Uterus (tissue), 3 donors: ENCODE measurements at regions not wholly inside any gene's neighbourhood (a gene's known extent, or its start where the extent isn't known, plus 50 kb on each side); places are given as distances from the start of the nearest gene placed in this dataset.

Source experiments
- DNase-seq, 2 donors: peaks; one replicate each; pipeline ENCODE4 v3.0.0-alpha.2; 2019 to 2020
- H3K27ac ChIP-seq, 2 donors: fragments of 200-600 bp; sonication (generic); 1 replicate in 1 of 2; 2 replicates in 1 of 2; pipeline ENCODE4 v1.5.1; 2016 to 2018
- H3K27me3 ChIP-seq, 2 donors: fragments of 200-600 bp; sonication (generic); one replicate each; pipeline ENCODE4 v1.5.1; 2018 to 2019; ENCODE audit warnings: control low read depth in 1 of 2
- H3K36me3 ChIP-seq, 2 donors: fragments of 200-600 bp; sonication (generic); one replicate each; pipeline ENCODE4 v1.5.1; 2019; ENCODE audit warnings: control low read depth in 1 of 2
- H3K4me1 ChIP-seq, 2 donors: fragments of 200-600 bp; sonication (generic); one replicate each; pipeline ENCODE4 v1.5.1; 2018 to 2019; ENCODE audit warnings: control low read depth in 1 of 2
- H3K4me3 ChIP-seq, 2 donors: fragments of 200-600 bp; sonication (generic); 1 replicate in 1 of 2; 2 replicates in 1 of 2; pipeline ENCODE4 v1.5.1; 2018 to 2019; ENCODE audit warnings: mild to moderate bottlenecking in 1 of 2
- H3K9me3 ChIP-seq, 2 donors: fragments of 200-600 bp; sonication (generic); one replicate each; pipeline ENCODE4 v1.5.1; 2019; ENCODE audit warnings: control low read depth in 1 of 2
- CTCF ChIP-seq, 4 experiments: fragments of 200-600 bp in 2 of 4; fragments of 450-650 bp in 2 of 4; sonication (generic) in 2 of 4; IDR thresholded peaks; one replicate each; pipeline ENCODE4 v1.5.1; 2016 to 2019; ENCODE audit warnings: antibody characterized with exemption in 4 of 4, mild to moderate bottlenecking in 2 of 4, moderate library complexity in 1 of 4
- POLR2A ChIP-seq, 2 donors: fragments of 450-650 bp; IDR thresholded peaks; one replicate each; pipeline ENCODE4 v1.6.1; 2016; ENCODE audit warnings: antibody characterized with exemption in 2 of 2, mild to moderate bottlenecking in 1 of 2, moderate library complexity in 1 of 2
- intact Hi-C: fragments of 100-400 bp; cut with DNase I; formaldehyde crosslinking; loops from one replicate; pipeline ENCODE4 v1.15.1; 2023; ENCODE audit warnings: low total_unique reads
- donor health status: DM: yes; HTN: yes; CAD: no.

- H3K36me3 ChIP-seq = no peaks in the 10 kb centered on the region
- H3K9me3 ChIP-seq = no peaks in the 10 kb centered on the region
- H3K4me1 ChIP-seq = no peaks in the 10 kb centered on the region
- TF ChIP-seq POLR2A (IDR thresholded peaks at IDR 0.05) (no peak), CTCF (IDR thresholded peaks at IDR 0.05) (no peak)
- intact Hi-C loops = no loop called here
- no peak overlapping the region for H3K4me3 ChIP-seq
- H3K27me3 ChIP-seq = no peaks in the 10 kb centered on the region
- no peak for DNase-seq
- H3K27ac ChIP-seq = no peak overlapping the region
These were observed 111.1 kb upstream of the ELL2 start for GRCh38 chr5:96072791-96073165.

GRCh38 chr5:96072138-96072790 lies 110.6 kb upstream of the ELL2 start:
- H3K9me3 ChIP-seq = no peaks in the 10 kb centered on the region
- H3K36me3 ChIP-seq = no peaks in the 10 kb centered on the region
- TF ChIP-seq CTCF (IDR thresholded peaks at IDR 0.05) (no peak), POLR2A (IDR thresholded peaks at IDR 0.05) (no peak)
- no peak overlapping the region for H3K27ac ChIP-seq
- DNase-seq = no peak
- H3K27me3 ChIP-seq = no peaks in the 10 kb centered on the region
- H3K4me1 ChIP-seq = no peaks in the 10 kb centered on the region
- intact Hi-C loops = no loop called here
- no peak overlapping the region for H3K4me3 ChIP-seq

GRCh38 chr5:96070622-96071225 lies 109.1 kb upstream of the ELL2 start:
- no peak for DNase-seq
- Histone ChIP-seq H3K4me3 (no peak overlapping the region), H3K9me3 (no peaks in the 10 kb centered on the region), H3K27ac (no peak overlapping the region), H3K36me3 (no peaks in the 10 kb centered on the region), H3K4me1 (no peaks in the 10 kb centered on the region), H3K27me3 (no peaks in the 10 kb centered on the region)
- TF ChIP-seq POLR2A (IDR thresholded peaks at IDR 0.05) = no peak
- no peak for TF ChIP-seq CTCF (IDR thresholded peaks at IDR 0.05)
- intact Hi-C loops = no loop called here

GRCh38 chr5:96067894-96068614 lies 106.4 kb upstream of the ELL2 start:
- Histone ChIP-seq H3K4me1 (no peaks in the 10 kb centered on the region), H3K9me3 (no peaks in the 10 kb centered on the region), H3K27ac (no peak overlapping the region), H3K36me3 (no peaks in the 10 kb centered on the region), H3K27me3 (no peaks in the 10 kb centered on the region), H3K4me3 (no peak overlapping the region)
- DNase-seq = no peak
- intact Hi-C loops = no loop called here
- TF ChIP-seq POLR2A (IDR thresholded peaks at IDR 0.05) = no peak
- no peak for TF ChIP-seq CTCF (IDR thresholded peaks at IDR 0.05)

- H3K27ac ChIP-seq = no peak overlapping the region
- no peaks in the 10 kb centered on the region for H3K36me3 ChIP-seq
- no peaks in the 10 kb centered on the region for H3K9me3 ChIP-seq
- H3K4me3 ChIP-seq = no peak overlapping the region
- no peaks in the 10 kb centered on the region for H3K27me3 ChIP-seq
- intact Hi-C loops = no loop called here
- TF ChIP-seq POLR2A (IDR thresholded peaks at IDR 0.05) (no peak), CTCF (IDR thresholded peaks at IDR 0.05) (no peak)
- H3K4me1 ChIP-seq = no peaks in the 10 kb centered on the region
- no peak for DNase-seq
These were observed 105.6 kb upstream of the ELL2 start for GRCh38 chr5:96067251-96067650.
